Mucosa of descending colon (tissue), 3 donors: ENCODE measurements at regions not wholly inside any gene's neighbourhood (a gene's known extent, or its start where the extent isn't known, plus 50 kb on each side); places are given as distances from the start of the nearest gene placed in this dataset.

Experiments
- ATAC-seq: fragments of 200-7000 bp; cut with Tn5 transposase; one replicate; pipeline ENCODE4 v1.9.1; 2020; ENCODE audit warnings: mild to moderate bottlenecking, moderate library complexity
- DNase-seq, 3 donors: peaks; one replicate each; pipeline ENCODE4 v3.0.0-alpha.2; 2020
- H3K36me3 ChIP-seq: fragments of 200-600 bp; one replicate; pipeline ENCODE4 v1.8.0; 2021; ENCODE audit warnings: low read depth, mild to moderate bottlenecking
- H3K4me1 ChIP-seq: fragments of 200-600 bp; one replicate; pipeline ENCODE4 v1.8.0; 2021; ENCODE audit warnings: low read depth, mild to moderate bottlenecking
- H3K4me3 ChIP-seq: fragments of 200-600 bp; one replicate; pipeline ENCODE4 v1.8.0; 2021; ENCODE audit warnings: mild to moderate bottlenecking
- H3K9me3 ChIP-seq: fragments of 200-600 bp; one replicate; pipeline ENCODE4 v1.8.0; 2021; ENCODE audit warnings: mild to moderate bottlenecking
- intact Hi-C, 2 donors: fragments of 100-400 bp; cut with DNase I in 1 of 2; cut with micrococcal nuclease in 1 of 2; formaldehyde crosslinking; loops; one replicate each; pipeline versions ENCODE4 v1.11.0 to v1.11.1; 2022; cut with DNase I, micrococcal nuclease
- TF ChIP-seq, protein P1 (sequence below): fragments of 200-600 bp; IDR thresholded peaks from one replicate; pipeline ENCODE4 v1.8.0; 2022; ENCODE audit warnings: antibody characterized with exemption, mild to moderate bottlenecking
- donor health status: DM: no; HTN: no; CAD: no; lungs with moderate emphysema.
- donor health status: DM: no; HTN: no; CAD: no.
- donor health status: DM: no; HTN: yes; CAD: no.

DNA sequence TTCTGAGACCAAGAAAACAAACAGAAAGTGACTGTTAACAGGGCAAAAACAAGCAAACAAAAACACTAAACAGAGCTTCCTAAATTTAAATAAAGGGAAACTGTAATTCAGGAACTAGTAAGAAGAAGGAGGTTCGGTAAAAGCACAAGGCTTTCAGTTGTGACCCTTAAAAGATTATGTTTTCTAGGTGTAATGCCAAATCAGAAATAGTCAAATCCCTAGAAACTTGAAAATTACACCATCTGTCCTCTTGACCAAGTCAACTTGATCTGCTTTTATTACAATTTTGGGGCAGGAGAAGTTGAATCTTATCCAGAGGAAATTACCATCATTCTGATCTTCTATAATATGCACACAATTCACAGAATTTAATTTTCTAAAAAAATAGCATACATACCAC lies 754.0 kb upstream of the ADGRL4 start:
- ATAC-seq (no peak), DNase-seq (no peak)
- TF ChIP-seq, protein P1, sequence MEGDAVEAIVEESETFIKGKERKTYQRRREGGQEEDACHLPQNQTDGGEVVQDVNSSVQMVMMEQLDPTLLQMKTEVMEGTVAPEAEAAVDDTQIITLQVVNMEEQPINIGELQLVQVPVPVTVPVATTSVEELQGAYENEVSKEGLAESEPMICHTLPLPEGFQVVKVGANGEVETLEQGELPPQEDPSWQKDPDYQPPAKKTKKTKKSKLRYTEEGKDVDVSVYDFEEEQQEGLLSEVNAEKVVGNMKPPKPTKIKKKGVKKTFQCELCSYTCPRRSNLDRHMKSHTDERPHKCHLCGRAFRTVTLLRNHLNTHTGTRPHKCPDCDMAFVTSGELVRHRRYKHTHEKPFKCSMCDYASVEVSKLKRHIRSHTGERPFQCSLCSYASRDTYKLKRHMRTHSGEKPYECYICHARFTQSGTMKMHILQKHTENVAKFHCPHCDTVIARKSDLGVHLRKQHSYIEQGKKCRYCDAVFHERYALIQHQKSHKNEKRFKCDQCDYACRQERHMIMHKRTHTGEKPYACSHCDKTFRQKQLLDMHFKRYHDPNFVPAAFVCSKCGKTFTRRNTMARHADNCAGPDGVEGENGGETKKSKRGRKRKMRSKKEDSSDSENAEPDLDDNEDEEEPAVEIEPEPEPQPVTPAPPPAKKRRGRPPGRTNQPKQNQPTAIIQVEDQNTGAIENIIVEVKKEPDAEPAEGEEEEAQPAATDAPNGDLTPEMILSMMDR, result no peak
- intact Hi-C loops, result no loop called here
- Histone ChIP-seq H3K4me1 (no peaks in the 10 kb centered on the region), H3K36me3 (no peaks in the 10 kb centered on the region), H3K9me3 (no peaks in the 10 kb centered on the region), H3K4me3 (no peak overlapping the region)

- Histone ChIP-seq H3K4me3 (no peak overlapping the region), H3K4me1 (no peaks in the 10 kb centered on the region), H3K9me3 (no peaks in the 10 kb centered on the region), H3K36me3 (no peaks in the 10 kb centered on the region)
- TF ChIP-seq, protein P1, result no peak
- intact Hi-C loops, result no loop called here
- ATAC-seq (no peak), DNase-seq (no peak)
Measured at GRCh38 chr1:79749607-79750006, 743.1 kb upstream of the ADGRL4 start.

DNA sequence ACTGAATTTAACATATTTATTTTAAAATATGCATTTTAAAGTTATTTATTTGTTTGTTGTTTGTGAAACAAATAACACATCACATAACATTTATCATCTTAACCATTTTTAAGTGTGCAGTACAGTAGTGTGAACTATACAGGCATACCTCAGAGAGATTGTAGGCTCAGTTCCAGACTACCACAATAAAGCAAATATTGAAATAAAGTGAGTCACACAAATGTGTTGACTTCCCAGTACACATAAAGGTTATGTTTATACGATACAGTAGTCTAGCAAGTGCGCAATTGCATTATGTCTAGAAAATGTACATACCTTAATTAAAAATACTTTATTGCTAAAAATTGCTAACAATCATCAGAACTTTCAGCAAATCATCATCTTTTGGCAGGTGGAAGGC lies 739.4 kb upstream of the ADGRL4 start:
- H3K4me1 ChIP-seq, result no peaks in the 10 kb centered on the region
- no peaks in the 10 kb centered on the region for H3K36me3 ChIP-seq
- intact Hi-C loops, result no loop called here
- no peak overlapping the region for H3K4me3 ChIP-seq
- TF ChIP-seq, protein P1, result no peak
- H3K9me3 ChIP-seq, result no peaks in the 10 kb centered on the region
- DNase-seq (no peak), ATAC-seq (peak; percentile 93)

DNA sequence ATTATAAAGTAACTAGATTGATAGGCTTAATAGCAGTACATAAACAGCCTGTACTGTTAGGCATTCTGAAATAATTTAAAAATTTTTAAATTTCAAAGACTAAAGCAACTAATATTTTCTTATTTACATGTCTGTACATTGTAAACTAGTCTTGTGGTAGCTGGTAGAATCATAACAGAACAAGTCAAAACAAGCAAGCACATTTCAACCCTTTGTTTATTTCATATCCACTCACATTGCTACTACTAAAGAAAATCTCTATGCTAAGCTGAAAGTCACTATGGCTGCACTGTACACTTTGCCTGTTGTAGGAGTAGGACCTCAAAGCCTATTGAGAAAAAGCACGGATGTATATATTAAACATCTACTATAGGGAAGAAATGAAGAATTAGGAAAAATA lies 738.2 kb upstream of the ADGRL4 start:
- Histone ChIP-seq H3K4me1 (no peaks in the 10 kb centered on the region), H3K9me3 (no peaks in the 10 kb centered on the region), H3K4me3 (no peak overlapping the region), H3K36me3 (no peaks in the 10 kb centered on the region)
- TF ChIP-seq, protein P1, result no peak
- intact Hi-C loops, result no loop called here
- no peak for DNase-seq
- no peak for ATAC-seq

GRCh38 chr1:79741720-79742421 lies 735.3 kb upstream of the ADGRL4 start:
- DNase-seq (no peak), ATAC-seq (no peak)
- H3K4me3 ChIP-seq, result no peak overlapping the region
- no peaks in the 10 kb centered on the region for H3K9me3 ChIP-seq
- TF ChIP-seq, protein P1, result no peak
- no peaks in the 10 kb centered on the region for H3K36me3 ChIP-seq
- intact Hi-C loops, result no loop called here
- H3K4me1 ChIP-seq, result no peaks in the 10 kb centered on the region

DNA sequence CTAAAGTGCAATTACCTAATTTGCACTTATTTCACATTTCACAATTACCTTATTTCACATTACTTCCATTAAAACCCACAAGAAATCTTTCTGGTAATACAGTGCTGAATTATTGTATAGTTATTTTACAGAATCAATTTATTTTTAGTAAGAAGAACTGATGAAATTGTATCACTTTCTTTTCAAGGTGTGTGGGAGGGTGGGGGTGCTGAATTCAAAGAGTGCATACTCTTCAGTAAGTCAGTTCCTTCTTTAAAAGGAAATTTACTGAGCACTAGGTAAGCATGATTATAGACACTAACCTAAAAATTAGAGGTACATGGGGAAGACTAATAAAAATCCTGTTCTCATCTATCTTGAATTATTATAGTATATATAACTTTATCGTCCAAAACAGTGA lies 731.6 kb upstream of the ADGRL4 start:
- H3K36me3 ChIP-seq, result no peaks in the 10 kb centered on the region
- no peaks in the 10 kb centered on the region for H3K9me3 ChIP-seq
- no peak for DNase-seq
- intact Hi-C loops, result no loop called here
- no peaks in the 10 kb centered on the region for H3K4me1 ChIP-seq
- H3K4me3 ChIP-seq, result no peak overlapping the region
- ATAC-seq, result no peak
- TF ChIP-seq, protein P1, result no peak
